Endothelial cell of umbilical vein (primary cell): ENCODE measurements at regions not wholly inside any gene's neighbourhood (a gene's known extent, or its start where the extent isn't known, plus 50 kb on each side); places are given as distances from the start of the nearest gene placed in this dataset.

Source experiments
- BruUV-seq: library from RNA; stranded (reverse); fragments of 400-500 nt; replicated peaks from 2 replicates; lab custom pipeline; 2021; lab: Mats Ljungman, UMichigan
- CTCF ChIA-PET: fragments of 300-600, 350-600 bp; sonication (Branson Sonifier 250); formaldehyde crosslinking; loops from one replicate; lab custom pipeline; 2021; ENCODE audit warnings: antibody characterized with exemption, inconsistent platforms; lab: Charles Lee
- POLR2A ChIA-PET: fragments of 300-600, 350-600 bp; sonication (Branson Sonifier 250); formaldehyde crosslinking; loops from one replicate; lab custom pipeline; 2021; ENCODE audit warnings: antibody characterized with exemption, inconsistent platforms; lab: Charles Lee
- DNase-seq: peaks from one replicate; pipeline ENCODE4 v3.0.0-alpha.2; 2011; ENCODE audit warnings: low read depth, low spot score
- FAIRE-seq: peaks from 2 replicates; lab custom pipeline; 2011; peaks lifted over from hg19 to GRCh38; lab: Jason Lieb, UNC
- H2AFZ ChIP-seq: 2 replicates; pipeline ENCODE4 v1.6.0; 2012; ENCODE audit warnings: low read depth, low read length, control low read depth, inconsistent platforms
- H3K27ac ChIP-seq: 2 replicates; pipeline ENCODE4 v1.5.1; 2011; ENCODE audit warnings: low read depth, mild to moderate bottlenecking, control low read depth, low read length, moderate library complexity; ENCODE audit not compliant: insufficient read depth
- H3K27me3 ChIP-seq, 2 experiments: 2 replicates each; pipeline versions ENCODE4 v1.6.0 to v1.6.1; 2011; ENCODE audit warnings: low read length in 2 of 2, mixed read lengths in 1 of 2; ENCODE audit not compliant: control insufficient read depth in 2 of 2, insufficient read depth in 2 of 2
- H3K36me3 ChIP-seq, 2 experiments: 2 replicates in 1 of 2; 3 replicates in 1 of 2; pipeline ENCODE4 v1.5.1; 2011; ENCODE audit warnings: low read length in 2 of 2, mild to moderate bottlenecking in 1 of 2, moderate library complexity in 1 of 2; ENCODE audit not compliant: control insufficient read depth in 2 of 2, insufficient read depth in 2 of 2; ENCODE audit errors: extremely low read depth in 1 of 2
- H3K4me1 ChIP-seq: 3 replicates; pipeline ENCODE4 v1.5.1; 2011; ENCODE audit warnings: mild to moderate bottlenecking, low read length; ENCODE audit not compliant: control insufficient read depth, insufficient read depth; ENCODE audit errors: extremely low read depth
- H3K4me2 ChIP-seq: 2 replicates; pipeline ENCODE4 v1.6.1; 2011; ENCODE audit warnings: low read length, control low read depth, mixed read lengths; ENCODE audit not compliant: insufficient read depth
- H3K4me3 ChIP-seq, 3 experiments: fragments of 200-600 bp in 1 of 3; sonication (generic), shearing (Covaris generic) in 1 of 3; replicated peaks in 1 of 3; 2 replicates each; pipeline ENCODE4 v1.5.1; 2011 to 2016; ENCODE audit warnings: control low read depth in 3 of 3, low read length in 3 of 3, mild to moderate bottlenecking in 2 of 3, inconsistent platforms in 1 of 3, low read depth in 1 of 3, moderate library complexity in 1 of 3; ENCODE audit not compliant: insufficient read depth in 1 of 3
- H3K79me2 ChIP-seq: 2 replicates; pipeline ENCODE4 v1.6.0; 2012; ENCODE audit warnings: low read length, inconsistent platforms; ENCODE audit not compliant: control insufficient read depth, insufficient read depth
- H3K9ac ChIP-seq: replicated peaks from 2 replicates; pipeline ENCODE3; 2011; ENCODE audit warnings: low read length, control low read depth; ENCODE audit not compliant: insufficient read depth; ENCODE audit errors: extremely low read depth
- H3K9me1 ChIP-seq: replicated peaks from 3 replicates; pipeline ENCODE4 v1.6.0; 2011; ENCODE audit warnings: mild to moderate bottlenecking, low read length; ENCODE audit not compliant: control insufficient read depth, insufficient read depth; ENCODE audit errors: extremely low read depth
- H3K9me3 ChIP-seq: replicated peaks from 2 replicates; pipeline ENCODE4 v1.5.1; 2012; ENCODE audit warnings: low read length, inconsistent platforms; ENCODE audit not compliant: control insufficient read depth, insufficient read depth
- H4K20me1 ChIP-seq: replicated peaks from 2 replicates; pipeline ENCODE3; 2011; ENCODE audit warnings: mild to moderate bottlenecking, low read length; ENCODE audit not compliant: control insufficient read depth, insufficient read depth; ENCODE audit errors: extremely low read depth
- CTCF ChIP-seq, 2 donors: IDR thresholded peaks; 1 replicate in 1 of 2; 2 replicates in 1 of 2; pipeline ENCODE4 v1.5.1; 2011; ENCODE audit warnings: low read length in 2 of 2, mild to moderate bottlenecking in 2 of 2, moderate library complexity in 2 of 2, control low read depth in 1 of 2, inconsistent platforms in 1 of 2, low read depth in 1 of 2; ENCODE audit not compliant: insufficient read depth in 1 of 2; ENCODE audit errors: extremely low read depth in 1 of 2
- EZH2 ChIP-seq: IDR thresholded peaks from 2 replicates; pipeline ENCODE4 v1.6.1; 2012; ENCODE audit warnings: borderline replicate concordance, low read depth, mild to moderate bottlenecking, moderate library complexity, low read length, inconsistent platforms; ENCODE audit not compliant: severe bottlenecking
- FOS ChIP-seq: IDR thresholded peaks from 2 replicates; pipeline ENCODE4 v1.6.1; 2011; ENCODE audit warnings: mild to moderate bottlenecking, low read length, moderate library complexity, borderline replicate concordance; ENCODE audit not compliant: insufficient read depth
- GATA2 ChIP-seq: IDR thresholded peaks from 2 replicates; pipeline ENCODE4 v1.7.0; 2011; ENCODE audit warnings: low read depth, mild to moderate bottlenecking, moderate library complexity, mixed read lengths, low read length; ENCODE audit not compliant: insufficient read length, insufficient read depth
- JUN ChIP-seq: IDR thresholded peaks from 2 replicates; pipeline ENCODE4 v1.6.1; 2011; ENCODE audit warnings: borderline replicate concordance, low read depth; ENCODE audit not compliant: insufficient read length, insufficient read depth
- MAX ChIP-seq: IDR thresholded peaks from 2 replicates; pipeline ENCODE4 v1.6.1; 2011; ENCODE audit not compliant: insufficient read depth, insufficient read length
- MYC ChIP-seq: IDR thresholded peaks from one replicate; pipeline ENCODE4 v1.6.1; 2011; ENCODE audit warnings: mild to moderate bottlenecking, low read depth, low read length
- POLR2A ChIP-seq: IDR thresholded peaks from 2 replicates; pipeline ENCODE4 v1.6.1; 2012; ENCODE audit warnings: low read depth, mild to moderate bottlenecking, control low read depth, low read length
- POLR2AphosphoS5 ChIP-seq: IDR thresholded peaks from 2 replicates; pipeline ENCODE4 v1.6.1; 2012; ENCODE audit warnings: low read depth, mild to moderate bottlenecking, control low read depth, low read length, moderate library complexity; ENCODE audit not compliant: insufficient read depth
- dilution Hi-C: fragments of 300-500 bp; cut with MboI; formaldehyde crosslinking; loops from one replicate; pipeline ENCODE4 v1.15.0; 2019; ENCODE audit warnings: low sequenced_read_pairs; ENCODE audit not compliant: extremely low pct_ligation_motif_present
- intact Hi-C: fragments of 100-400 bp; cut with micrococcal nuclease; formaldehyde crosslinking; loops from one replicate; pipeline ENCODE4 v1.10.0; 2022

GRCh38 chr11:116431842-116432241, 340.9 kb downstream of the BUD13 start:
- no peaks in the 10 kb centered on the region for H3K27me3 ChIP-seq
- no peak overlapping the region for H3K27ac ChIP-seq
- FAIRE-seq (no peak), DNase-seq (no peak)
- H2AFZ ChIP-seq, result no peak overlapping the region
- POLR2A ChIA-PET, result no interaction called here
- H3K4me2 ChIP-seq, result no peak overlapping the region
- dilution Hi-C loops (no loop called here), intact Hi-C loops (no loop called here)
- no peaks in the 10 kb centered on the region for H3K79me2 ChIP-seq
- no peak overlapping the region for H3K4me3 ChIP-seq
- H3K36me3 ChIP-seq, result no peaks in the 10 kb centered on the region
- H3K4me1 ChIP-seq, result no peaks in the 10 kb centered on the region
- no peak for TF ChIP-seq MAX
- no peak for TF ChIP-seq GATA2
- no peak for TF ChIP-seq POLR2AphosphoS5
- no peak for TF ChIP-seq FOS
- TF ChIP-seq JUN, result no peak
- TF ChIP-seq MYC, result no peak
- TF ChIP-seq EZH2, result no peak
- no peak for TF ChIP-seq CTCF (IDR thresholded peaks at IDR 0.05; ENCODE audit: extremely low read depth in 1 of 2, insufficient read depth in 1 of 2, low read depth in 1 of 2, low read length in 2 of 2)
- TF ChIP-seq POLR2A, result no peak
- no peak overlapping the region for H3K9ac ChIP-seq
- CTCF ChIA-PET, result no interaction called here
- H3K9me3 ChIP-seq, result no peaks in the 10 kb centered on the region
- no TSS peak for BruUV-seq
- no peaks in the 10 kb centered on the region for H4K20me1 ChIP-seq
- no peaks in the 10 kb centered on the region for H3K9me1 ChIP-seq
